NCI-H524 treated with DMSO at 0.1 percent for 48 hours (cell line): ENCODE measurements at regions not wholly inside any gene's neighbourhood (a gene's known extent, or its start where the extent isn't known, plus 50 kb on each side); places are given as distances from the start of the nearest gene placed in this dataset.
"Not testable (repeated sequence)": the region's sequence is repeated elsewhere in the genome, so short reads cannot be mapped to it uniquely, and the experiment has no call there.

ENCODE experiments used
- DNase-seq: peaks from one replicate; lab custom pipeline; 2025; lab: John Stamatoyannopoulos, UW

GRCh38 chr4:82247629-82248028, 126.2 kb downstream of the HNRNPD start:
- DNase-seq = peak; percentile 4

GRCh38 chr4:82247171-82247570, 126.6 kb downstream of the HNRNPD start:
- no peak for DNase-seq

- no peak for DNase-seq
Measured at GRCh38 chr4:82241534-82241933, 132.3 kb downstream of the HNRNPD start.

- DNase-seq = no peak
Measured at GRCh38 chr4:82240410-82240809, 133.4 kb downstream of the HNRNPD start.

- not testable (repeated sequence) for DNase-seq
Measured at GRCh38 chr4:82237142-82237541, 136.6 kb downstream of the HNRNPD start.

- DNase-seq = no peak
Measured at GRCh38 chr4:82235346-82235745, 138.4 kb downstream of the HNRNPD start.

GRCh38 chr4:82232891-82233290, 140.9 kb downstream of the HNRNPD start:
- DNase-seq = no peak

- DNase-seq = peak; percentile 14
Measured at GRCh38 chr4:82231806-82232205, 142.0 kb downstream of the HNRNPD start.

- DNase-seq = no peak
Measured at GRCh38 chr4:82230306-82230705, 143.5 kb downstream of the HNRNPD start.

- DNase-seq = no peak
Measured at GRCh38 chr4:82225030-82225429, 148.8 kb downstream of the HNRNPD start.

- no peak for DNase-seq
Measured at GRCh38 chr4:82223715-82224114, 150.1 kb downstream of the HNRNPD start.

GRCh38 chr4:82219346-82219745, 154.4 kb downstream of the HNRNPD start:
- DNase-seq = no peak

GRCh38 chr4:82217986-82218715, 155.6 kb downstream of the HNRNPD start:
- DNase-seq = no peak

- no peak for DNase-seq
Measured at GRCh38 chr4:82216219-82216618, 157.6 kb downstream of the HNRNPD start.

GRCh38 chr4:82215800-82216199, 158.0 kb downstream of the HNRNPD start:
- no peak for DNase-seq

GRCh38 chr4:82215039-82215438, 158.8 kb downstream of the HNRNPD start:
- no peak for DNase-seq

GRCh38 chr4:82213485-82214417, 160.0 kb downstream of the HNRNPD start:
- no peak for DNase-seq

- DNase-seq = peak; percentile 31
Measured at GRCh38 chr4:82201805-82202641, 171.8 kb downstream of the HNRNPD start.

- DNase-seq = no peak
Measured at GRCh38 chr4:82201303-82201702, 172.5 kb downstream of the HNRNPD start.

GRCh38 chr4:82200046-82200445, 173.7 kb downstream of the HNRNPD start:
- DNase-seq = no peak

- DNase-seq = no peak
Measured at GRCh38 chr4:82194329-82194728, 179.5 kb downstream of the HNRNPD start.

GRCh38 chr4:82192017-82192673, 181.6 kb downstream of the HNRNPD start:
- DNase-seq = no peak
